Retinal pigment epithelial cell (primary cell): ENCODE measurements at regions not wholly inside any gene's neighbourhood (a gene's known extent, or its start where the extent isn't known, plus 50 kb on each side); places are given as distances from the start of the nearest gene placed in this dataset.

ENCODE experiments used
- DNase-seq: peaks from one replicate; pipeline ENCODE4 v3.0.0-alpha.2; 2010; ENCODE audit warnings: low read depth
- H3K4me3 ChIP-seq: 2 replicates; pipeline ENCODE4 v1.5.1; 2011; ENCODE audit warnings: mild to moderate bottlenecking, low read length, control low read depth, moderate library complexity
- TF ChIP-seq, protein P1 (sequence below): conservative IDR thresholded peaks from 2 replicates; pipeline ENCODE4 v1.5.1; 2011; ENCODE audit warnings: low read depth, low read length, control low read depth, inconsistent platforms

DNA sequence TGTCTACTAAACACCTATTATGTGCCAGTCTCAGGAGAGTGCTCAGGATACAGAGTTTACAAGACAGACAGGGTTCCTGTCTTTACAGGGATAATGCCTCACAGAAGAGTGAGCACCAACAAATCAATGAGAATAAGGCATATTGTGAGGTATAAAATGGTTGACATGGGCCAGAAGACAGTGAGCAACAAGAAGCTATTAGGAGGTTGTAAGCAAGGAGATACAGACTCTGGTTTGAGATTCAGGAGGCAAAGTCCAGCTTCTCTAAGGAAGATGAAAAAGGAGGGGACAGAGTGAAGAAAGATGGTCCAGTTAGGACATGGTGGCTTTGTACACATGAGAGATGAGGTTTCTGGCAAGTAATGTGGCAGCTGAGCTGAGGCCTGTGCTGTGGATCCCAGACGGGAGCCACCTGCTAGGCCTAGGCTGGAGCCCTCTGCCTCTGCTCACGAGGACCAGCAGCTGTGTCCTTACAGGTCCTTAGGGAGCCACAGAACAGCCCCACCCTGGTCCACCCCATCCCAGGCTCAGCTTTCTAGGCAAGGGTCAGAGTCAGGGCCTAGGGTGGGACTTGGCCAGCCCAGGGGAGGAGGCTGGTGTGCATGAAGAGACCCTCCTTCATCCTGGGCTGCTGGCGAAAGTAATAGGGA is 110.5 kb downstream of the ZNF280B start:
- TF ChIP-seq, protein P1, sequence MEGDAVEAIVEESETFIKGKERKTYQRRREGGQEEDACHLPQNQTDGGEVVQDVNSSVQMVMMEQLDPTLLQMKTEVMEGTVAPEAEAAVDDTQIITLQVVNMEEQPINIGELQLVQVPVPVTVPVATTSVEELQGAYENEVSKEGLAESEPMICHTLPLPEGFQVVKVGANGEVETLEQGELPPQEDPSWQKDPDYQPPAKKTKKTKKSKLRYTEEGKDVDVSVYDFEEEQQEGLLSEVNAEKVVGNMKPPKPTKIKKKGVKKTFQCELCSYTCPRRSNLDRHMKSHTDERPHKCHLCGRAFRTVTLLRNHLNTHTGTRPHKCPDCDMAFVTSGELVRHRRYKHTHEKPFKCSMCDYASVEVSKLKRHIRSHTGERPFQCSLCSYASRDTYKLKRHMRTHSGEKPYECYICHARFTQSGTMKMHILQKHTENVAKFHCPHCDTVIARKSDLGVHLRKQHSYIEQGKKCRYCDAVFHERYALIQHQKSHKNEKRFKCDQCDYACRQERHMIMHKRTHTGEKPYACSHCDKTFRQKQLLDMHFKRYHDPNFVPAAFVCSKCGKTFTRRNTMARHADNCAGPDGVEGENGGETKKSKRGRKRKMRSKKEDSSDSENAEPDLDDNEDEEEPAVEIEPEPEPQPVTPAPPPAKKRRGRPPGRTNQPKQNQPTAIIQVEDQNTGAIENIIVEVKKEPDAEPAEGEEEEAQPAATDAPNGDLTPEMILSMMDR = no peak

DNA sequence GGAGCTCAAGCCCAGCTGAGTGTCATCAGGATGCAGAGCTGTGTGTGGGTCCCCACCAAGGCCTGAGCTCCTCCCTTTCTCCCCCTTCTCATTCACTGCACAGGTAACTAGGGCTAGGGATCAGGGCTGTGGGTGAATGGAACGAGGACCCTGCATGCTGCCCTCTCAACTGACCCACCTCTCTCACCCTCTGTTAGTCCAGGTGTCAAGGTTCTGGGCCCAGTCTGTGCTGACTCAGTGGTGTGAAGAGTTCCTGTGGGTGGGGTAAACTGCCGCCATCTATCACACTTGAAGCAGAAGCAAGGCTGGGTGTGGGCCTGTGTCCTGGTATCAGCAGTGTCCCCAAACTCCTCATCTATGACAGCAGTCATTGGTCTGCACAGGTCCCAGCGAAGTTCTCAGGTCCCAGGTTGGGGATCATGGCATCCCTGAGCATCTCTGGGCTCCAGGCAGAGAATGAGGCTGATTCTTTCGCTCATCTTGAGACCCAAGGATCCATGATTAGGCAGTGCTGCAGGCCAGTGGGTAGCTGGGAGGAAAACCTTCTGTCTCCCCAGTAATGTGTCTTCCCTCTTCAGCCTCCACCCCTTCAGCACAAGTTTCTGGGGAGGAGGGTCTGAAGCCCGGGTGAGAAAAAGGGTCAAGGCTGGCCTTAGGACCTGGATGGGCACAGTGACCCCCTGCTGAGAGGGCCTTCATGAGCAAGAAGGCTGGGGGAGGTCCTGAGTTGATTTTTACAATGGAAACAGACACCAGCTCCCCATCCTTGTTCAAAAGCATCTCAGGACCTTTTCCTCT is 109.8 kb downstream of the ZNF280B start:
- DNase-seq = no peak
- TF ChIP-seq, protein P1 = no peak
- H3K4me3 ChIP-seq = no peak overlapping the region

More for the DNA sequence above, 110.5 kb downstream of the ZNF280B start:
- H3K4me3 ChIP-seq = no peak overlapping the region
- DNase-seq = no peak

DNA sequence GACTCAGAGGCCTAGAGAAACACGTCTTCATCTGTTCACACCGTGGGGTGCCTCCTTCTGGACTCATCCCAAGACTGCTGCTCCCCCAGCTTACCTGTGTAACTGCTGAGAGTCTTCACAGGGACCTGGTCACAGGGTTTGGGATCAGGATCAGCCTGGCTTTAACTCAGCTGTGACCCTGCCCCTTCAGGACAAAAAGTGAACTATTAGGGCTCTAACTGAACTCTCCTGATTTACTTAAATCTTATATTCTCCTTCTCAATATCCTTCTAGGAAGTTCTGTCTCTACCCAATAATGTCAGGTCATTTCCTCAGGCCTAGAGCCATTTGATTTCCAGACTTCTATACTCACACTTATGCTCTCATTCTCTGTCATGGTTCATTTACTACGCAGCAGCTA is 108.4 kb downstream of the ZNF280B start:
- TF ChIP-seq, protein P1 = no peak
- H3K4me3 ChIP-seq = no peak overlapping the region
- no peak for DNase-seq

DNA sequence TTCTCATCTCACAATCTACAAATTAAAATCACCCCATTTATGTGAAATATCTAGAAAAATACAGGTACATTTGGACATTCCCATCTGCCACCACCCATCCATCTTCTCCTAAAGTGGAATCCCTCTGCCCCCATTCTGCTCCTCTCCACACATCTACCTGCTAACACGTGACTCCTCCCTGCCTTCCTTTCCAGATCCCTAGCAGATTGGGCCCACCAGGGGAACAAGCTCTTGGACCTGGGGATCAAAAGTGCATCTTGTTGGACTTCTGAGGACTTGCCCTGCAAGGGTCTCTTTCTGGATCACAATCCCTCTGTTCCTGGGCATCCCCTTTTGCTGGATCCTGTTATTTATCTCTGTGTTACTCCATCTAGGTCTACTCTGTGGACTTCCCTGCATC is 107.6 kb downstream of the ZNF280B start:
- no peak overlapping the region for H3K4me3 ChIP-seq
- TF ChIP-seq, protein P1 = no peak
- no peak for DNase-seq

DNA sequence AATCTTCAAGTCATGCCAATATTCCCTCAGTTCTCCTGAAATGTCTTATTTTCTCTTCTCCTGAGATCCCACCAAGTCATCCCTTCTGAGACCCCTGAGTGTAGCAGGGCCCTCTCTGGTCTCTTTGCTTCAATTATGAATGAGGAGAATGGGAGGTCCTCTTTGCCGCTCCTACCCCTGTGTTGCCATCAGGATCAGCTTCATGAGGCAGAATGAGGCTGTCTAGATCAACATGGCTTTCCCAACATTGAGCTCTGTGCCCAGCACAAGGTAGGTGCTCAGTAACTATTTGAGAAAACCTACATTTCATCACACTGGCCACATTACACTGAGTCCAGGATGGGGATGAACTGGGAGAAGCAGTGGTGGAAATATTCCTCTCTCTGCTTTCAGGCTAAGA is 107.2 kb downstream of the ZNF280B start:
- DNase-seq = no peak
- TF ChIP-seq, protein P1 = no peak
- no peak overlapping the region for H3K4me3 ChIP-seq

DNA sequence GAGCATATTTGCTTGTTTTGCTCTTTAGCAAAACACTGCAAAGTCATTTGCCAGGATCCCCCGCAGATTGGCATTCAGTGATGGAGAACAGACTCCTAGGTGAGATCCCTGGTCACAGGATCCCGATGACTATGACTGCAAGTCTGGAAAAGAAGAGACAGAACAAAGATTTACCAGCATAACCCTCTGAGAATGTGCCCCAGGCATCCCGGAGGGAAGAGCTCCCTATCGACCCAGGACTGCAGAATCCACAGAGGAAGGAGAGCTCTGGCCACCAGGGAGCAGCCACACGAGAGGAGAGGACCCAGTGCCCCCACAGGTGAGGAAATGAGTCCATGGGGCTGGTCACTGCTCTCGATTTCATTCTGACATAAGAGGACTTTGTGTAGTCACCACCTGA is 105.2 kb downstream of the ZNF280B start:
- DNase-seq = no peak
- TF ChIP-seq, protein P1 = no peak
- H3K4me3 ChIP-seq = no peak overlapping the region

DNA sequence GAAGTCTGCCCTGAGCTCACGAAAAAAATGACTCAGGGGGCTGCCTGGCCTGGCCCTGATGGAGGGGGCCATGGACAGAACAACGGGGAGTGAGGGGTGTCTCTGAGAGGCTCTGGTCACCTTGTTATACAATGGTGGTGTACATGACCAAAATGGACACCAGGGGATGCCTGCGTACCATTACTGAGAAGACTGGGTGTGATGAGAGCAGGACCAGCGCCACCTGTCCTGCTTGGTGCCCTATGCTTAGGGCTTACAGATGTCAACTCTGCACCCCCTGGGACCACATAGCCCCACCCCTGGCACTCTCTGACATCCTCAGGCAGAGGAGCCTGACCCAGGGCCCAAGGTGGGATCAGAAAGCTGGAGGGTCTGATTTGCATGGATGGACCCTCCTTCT is 104.8 kb downstream of the ZNF280B start:
- no peak for DNase-seq
- TF ChIP-seq, protein P1 = no peak
- H3K4me3 ChIP-seq = no peak overlapping the region
